Suppressor macrophage (primary cell): ENCODE measurements at regions not wholly inside any gene's neighbourhood (a gene's known extent, or its start where the extent isn't known, plus 50 kb on each side); places are given as distances from the start of the nearest gene placed in this dataset.
"Not testable (repeated sequence)": the region's sequence is repeated elsewhere in the genome, so short reads cannot be mapped to it uniquely, and the experiment has no call there.

Experiments
- DNase-seq, 4 experiments: peaks; one replicate each; pipeline ENCODE4 v3.0.0-alpha.2; 2020 to 2022

DNA sequence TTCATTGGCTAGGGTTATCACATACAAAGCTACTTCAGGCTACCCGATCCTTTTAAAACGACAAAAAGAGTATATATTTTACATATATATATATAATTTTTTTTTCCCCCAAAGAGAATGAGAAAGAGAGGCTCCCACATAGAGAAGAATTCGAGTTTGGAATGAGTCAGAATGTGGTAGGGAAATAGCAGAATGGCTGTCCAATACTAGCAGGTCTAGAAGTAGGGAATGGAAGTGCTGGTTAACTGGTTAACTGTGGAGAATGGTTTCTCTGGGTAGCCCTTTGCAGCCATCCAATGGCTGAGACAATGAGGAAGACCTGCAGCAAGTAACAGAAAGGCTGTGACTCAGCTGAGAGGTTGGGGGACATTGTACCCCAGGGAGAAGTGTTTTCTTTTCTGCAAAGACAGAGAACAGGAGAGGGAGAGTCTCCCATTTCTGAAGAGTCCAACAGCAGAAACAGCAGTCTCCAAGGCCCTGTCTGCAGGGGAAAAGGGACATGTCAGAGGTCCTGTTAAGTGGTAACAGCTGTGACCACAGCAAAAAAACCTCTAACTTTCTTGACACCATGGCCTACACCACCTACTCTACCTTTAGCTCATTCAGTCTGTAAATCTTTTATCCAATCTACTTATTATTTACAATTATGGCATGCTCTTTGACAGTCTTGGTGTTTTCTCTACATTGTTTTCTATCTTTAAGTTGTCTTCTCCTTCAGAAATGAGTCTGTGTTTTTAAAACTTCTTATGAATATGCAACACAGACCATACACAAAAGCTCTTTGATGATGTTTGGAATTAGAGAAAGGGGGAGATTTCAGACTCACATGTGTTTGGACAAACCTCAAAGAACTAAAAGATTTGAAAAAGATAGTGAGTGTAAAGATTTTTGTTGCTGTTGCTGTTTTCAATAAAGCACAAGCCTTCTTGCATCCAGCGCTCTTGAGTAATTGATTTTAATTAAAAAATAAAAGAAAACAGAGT lies 116.1 kb upstream of the SLC7A14 start:
- DNase-seq: no peak

GRCh38 chr3:170700054-170700404 lies 114.2 kb upstream of the SLC7A14 start:
- no peak for DNase-seq

GRCh38 chr3:170699158-170700053 lies 113.5 kb upstream of the SLC7A14 start:
- DNase-seq: peak; percentile 4 to 37 (median 13)

DNA sequence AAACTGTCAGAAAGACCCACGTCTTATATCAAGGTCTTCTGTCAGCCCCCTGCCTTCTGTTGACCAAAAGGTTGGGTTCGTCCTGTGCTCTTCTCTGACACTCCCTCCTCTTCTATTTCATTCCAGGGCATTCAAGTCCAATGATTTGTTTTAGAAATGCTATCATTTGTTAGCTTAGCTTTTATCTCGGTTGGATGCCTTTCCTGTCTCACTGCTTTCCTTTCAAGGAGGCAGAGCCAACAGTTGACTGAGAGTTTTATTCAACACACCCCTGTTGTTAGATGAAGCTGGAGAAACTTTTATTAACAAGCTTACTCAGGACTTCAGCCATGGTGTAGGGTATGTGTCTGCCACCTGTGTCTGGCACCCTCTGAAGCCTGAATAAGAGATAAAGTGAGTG lies 112.0 kb upstream of the SLC7A14 start:
- DNase-seq: no peak

GRCh38 chr3:170697131-170697530 lies 111.3 kb upstream of the SLC7A14 start:
- no peak for DNase-seq

GRCh38 chr3:170695486-170696064 lies 109.7 kb upstream of the SLC7A14 start:
- no peak for DNase-seq

- DNase-seq: no peak
Observed at GRCh38 chr3:170692720-170693119, 106.8 kb upstream of the SLC7A14 start.

DNA sequence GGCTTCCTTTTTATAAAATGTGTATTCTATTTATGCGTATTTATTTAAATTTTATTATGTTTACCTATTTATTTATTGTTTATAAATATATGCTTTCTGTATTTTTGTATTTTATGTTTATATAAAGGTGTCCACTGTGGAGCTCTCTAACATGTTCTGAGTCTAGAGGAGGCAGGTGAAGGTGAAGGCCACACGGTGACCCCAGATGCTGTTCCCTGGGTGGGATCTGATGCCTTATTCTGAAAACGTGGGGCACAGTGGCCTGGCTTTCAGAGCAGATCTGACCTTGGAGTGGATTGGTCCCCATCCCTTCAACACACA lies 104.7 kb upstream of the SLC7A14 start:
- DNase-seq: no peak

DNA sequence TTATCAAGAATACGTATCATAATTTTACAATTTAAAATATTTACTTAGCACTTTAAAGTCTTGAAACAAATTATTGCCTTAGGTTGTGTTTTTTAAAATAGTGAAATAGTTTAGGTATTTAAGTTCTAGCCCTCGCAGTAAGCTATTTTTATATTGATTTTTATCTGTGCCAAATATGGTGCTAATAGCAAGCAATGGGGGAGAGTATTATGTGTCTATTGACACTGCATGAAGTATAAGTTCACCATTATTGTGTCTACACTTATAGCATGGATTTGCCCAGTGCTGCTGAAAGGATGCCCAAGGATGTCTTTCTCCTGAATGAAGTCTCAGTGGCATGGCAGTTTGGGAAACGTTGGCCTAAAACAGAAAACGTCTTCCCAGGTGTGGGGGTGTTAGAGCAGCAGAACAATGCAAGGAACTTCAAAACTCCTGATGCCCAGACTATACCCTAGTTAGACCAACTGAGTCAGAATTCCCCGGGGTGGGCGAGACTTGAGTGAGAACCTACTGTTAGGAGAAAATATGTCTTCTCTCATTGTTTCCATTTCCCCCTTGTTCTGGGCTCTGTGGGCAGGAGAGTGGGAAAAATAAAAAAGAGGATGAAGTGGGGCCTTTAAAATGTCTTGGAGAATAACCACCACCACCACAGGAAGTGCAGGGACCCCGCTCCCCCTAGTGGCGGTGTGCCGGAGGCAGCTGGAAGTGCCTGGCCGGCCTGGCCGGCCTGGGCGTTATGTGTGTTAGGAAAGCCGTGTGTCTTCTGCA lies 104.2 kb upstream of the SLC7A14 start:
- peak; percentile 54 to 76 (median 58) for DNase-seq

DNA sequence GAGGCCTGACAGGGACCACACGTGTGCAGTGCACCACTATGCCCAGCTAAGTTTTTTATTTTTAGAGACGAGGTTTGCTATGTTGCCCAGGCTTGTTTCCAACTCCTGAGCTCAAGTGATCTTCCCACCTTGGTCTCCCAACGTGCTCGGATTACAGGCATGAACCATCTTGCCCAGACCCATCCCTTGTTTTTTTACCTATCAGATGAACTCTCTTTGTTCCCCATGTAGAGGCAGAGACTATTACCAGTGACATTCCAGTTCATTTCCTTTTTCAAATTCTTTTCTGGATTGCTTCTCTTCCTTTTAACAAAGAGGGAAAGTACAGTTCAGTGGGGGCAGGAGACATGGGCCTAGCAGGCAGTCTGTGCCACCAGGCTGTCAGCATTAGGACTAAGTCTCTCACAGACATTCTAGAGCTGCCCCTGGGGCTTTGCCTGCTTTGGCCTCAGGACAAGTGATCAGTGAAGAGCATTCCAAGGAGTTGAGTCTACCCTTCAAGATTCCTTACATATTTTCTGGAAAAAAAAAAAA lies 103.5 kb upstream of the SLC7A14 start:
- no peak for DNase-seq

DNA sequence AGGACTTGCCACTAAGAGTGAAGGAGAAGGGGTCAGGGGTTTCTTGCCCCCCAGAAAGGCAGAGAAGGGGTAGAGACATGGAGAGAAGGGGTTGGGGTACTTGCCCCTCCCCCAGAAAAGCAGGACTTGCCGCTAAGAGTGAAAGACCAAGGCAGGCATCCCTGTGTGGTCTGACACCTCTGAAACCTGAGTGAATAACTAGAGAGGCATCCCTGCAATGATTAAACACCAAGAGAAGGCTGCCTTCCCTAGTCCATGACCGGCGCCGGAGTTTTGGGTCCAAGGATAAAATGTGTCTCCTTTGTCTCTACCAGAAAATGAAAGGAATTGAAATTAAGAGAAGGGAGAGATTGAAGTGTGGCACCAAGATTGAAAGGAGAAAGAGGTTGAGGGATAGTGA lies 102.3 kb upstream of the SLC7A14 start:
- not testable (repeated sequence) for DNase-seq

DNA sequence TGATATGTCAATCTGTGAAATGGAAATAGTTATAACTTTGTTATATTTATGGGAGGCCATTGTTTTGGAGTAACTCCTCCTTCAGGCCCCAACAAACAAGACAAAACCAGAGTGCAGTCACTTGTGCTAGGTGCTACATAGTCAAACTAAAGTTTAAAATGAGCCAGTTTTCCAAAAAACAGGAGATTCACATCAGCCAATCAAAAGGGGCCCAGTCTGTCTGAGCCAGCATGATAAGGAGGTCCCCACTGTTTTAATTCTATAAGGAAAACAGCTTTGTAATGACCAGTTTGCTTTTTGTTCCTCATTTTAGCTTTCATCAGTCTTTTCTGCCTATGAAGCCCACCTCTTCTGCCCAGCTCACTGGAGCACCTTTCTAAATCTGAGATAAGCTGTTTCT lies 94.7 kb upstream of the SLC7A14 start:
- DNase-seq: no peak

DNA sequence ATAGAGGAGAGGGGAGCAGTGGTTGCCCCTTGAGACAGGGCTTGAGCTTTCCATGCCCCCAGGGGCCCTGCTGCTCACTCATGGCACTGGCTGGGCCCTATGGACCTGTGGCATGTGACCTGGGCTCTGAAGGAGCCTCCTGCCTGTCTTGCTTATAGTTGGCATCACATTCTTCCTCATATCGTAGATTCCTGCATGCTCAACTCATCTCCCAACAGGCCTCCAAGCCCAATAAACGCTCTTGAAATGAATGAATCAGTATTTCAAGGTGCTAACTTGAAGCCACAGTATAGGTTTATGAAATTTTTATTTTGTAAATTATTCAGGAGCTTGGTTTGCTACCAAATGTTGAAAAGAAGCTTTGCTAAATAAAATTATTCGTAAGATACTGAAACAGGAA lies 93.3 kb upstream of the SLC7A14 start:
- no peak for DNase-seq

GRCh38 chr3:170670504-170670903 lies 84.6 kb upstream of the SLC7A14 start:
- no peak for DNase-seq

DNA sequence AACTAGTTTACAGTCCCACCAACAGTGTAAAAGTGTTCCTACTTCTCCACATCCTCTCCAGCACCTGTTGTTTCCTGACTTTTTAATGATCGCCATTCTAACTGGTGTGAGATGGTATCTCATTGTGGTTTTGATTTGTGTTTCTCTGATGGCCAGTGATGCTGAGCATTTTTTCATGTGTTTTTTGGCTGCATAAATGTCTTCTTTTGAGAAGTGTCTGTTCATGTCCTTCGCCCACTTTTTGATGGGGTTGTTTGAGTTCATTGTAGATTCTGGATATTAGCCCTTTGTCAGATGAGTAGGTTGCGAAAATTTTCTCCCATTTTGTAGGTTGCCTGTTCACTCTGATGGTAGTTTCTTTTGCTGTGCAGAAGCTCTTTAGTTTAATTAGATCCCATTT lies 77.1 kb upstream of the SLC7A14 start:
- DNase-seq: not testable (repeated sequence)

DNA sequence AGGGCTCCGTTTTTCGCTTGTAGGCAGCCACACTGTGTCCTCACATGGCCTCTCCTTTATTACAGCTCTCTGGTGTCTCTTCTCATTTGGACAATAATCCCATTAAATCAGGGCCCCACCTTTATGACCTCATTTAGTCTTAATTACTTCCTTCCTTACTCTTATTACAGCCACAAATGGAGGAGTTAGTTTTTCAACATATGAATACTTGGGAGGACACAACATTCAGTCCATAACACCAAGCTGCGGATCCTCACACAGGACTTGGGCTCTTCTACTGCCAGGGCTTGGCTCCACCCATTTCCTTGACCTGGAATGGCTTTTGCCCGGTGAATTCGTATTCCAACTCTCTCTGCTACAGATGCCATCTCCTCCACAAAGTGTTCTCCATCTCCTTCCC lies 74.3 kb upstream of the SLC7A14 start:
- no peak for DNase-seq

- DNase-seq: no peak
Observed at GRCh38 chr3:170657312-170657711, 71.4 kb upstream of the SLC7A14 start.

GRCh38 chr3:170656284-170656683 lies 70.4 kb upstream of the SLC7A14 start:
- DNase-seq: no peak

DNA sequence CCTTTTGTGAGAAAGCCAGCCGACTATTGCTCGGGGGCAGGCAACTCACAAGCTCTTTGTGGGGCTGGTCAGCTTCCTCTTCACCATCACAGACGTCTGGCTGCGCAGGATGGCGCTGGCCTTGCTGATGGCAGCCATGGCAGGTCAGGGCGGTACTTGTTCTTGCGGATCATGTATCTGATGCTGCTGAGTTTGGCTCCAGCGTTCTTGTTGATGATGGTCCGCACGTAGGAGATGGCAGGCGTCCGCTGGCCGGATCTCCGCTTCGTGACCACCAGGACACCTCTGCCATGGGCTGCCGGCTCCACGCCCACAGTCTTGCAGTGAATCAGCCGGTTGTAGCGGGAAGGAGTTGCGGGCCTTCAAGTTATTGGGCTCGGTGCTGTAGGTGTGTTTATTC lies 67.9 kb upstream of the SLC7A14 start:
- DNase-seq: no peak

DNA sequence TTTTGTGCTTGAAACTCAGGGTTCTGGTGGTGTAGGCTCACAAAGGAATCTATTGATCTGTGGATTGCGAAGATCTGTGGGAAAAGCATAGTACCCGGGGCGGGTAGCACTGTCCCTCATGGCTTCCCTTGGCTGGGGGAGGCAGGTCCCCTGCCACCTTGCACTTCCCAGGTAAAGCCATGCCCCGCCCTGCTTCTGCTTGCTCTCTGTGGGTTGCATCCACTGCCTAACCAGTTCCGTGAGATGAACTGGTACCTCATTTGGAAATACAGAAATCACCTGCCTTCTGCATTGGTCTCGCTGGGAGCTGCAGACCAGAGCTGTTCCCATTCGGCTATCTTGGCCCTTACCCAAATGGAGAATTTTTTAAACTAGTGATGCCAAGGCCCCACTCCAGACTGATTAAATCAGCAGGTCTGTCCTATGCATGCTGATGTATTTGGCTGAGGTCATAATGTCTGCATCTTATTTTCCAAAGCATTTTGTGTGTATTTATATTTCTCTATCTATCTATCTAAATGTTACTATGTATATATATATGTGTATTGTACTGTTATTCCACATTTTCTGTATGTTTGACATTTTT lies 65.5 kb upstream of the SLC7A14 start:
- no peak for DNase-seq

GRCh38 chr3:170650557-170650956 lies 64.7 kb upstream of the SLC7A14 start:
- not testable (repeated sequence) for DNase-seq

GRCh38 chr3:170644711-170645110 lies 58.8 kb upstream of the SLC7A14 start:
- no peak for DNase-seq
